ENCODE measurements at regions not wholly inside any gene's neighbourhood (a gene's known extent, or its start where the extent isn't known, plus 50 kb on each side); places are given as distances from the start of the nearest gene placed in this dataset.

DNA sequence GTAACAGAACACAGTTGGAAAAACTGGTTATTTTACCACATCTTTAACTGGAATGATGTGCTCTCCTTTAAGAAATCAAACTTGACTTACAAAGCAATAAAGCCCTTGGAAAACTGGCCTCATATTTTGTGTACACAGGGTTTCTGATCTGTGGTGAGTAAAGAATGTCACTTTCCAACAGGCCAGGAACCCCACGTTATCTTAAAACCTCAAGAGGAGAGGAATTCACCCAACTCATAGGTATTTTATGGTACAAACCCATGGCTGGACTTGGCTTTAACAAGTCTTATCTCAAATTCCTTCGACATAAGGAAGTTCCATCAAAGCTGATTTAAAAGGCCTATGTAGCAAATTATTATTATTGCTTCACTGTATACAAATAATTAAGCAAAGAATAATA lies 1735.1 kb downstream of the PCDH7 start:
- DNase-seq (no peak), ATAC-seq (no peak)
- Histone ChIP-seq H3K27ac (no peak overlapping the region), H3K4me3 (no peak overlapping the region), H3K9me3 (no peaks in the 10 kb centered on the region), H3K4me1 (no peaks in the 10 kb centered on the region), H3K27me3 (no peaks in the 10 kb centered on the region), H3K36me3 (no peaks in the 10 kb centered on the region)
- intact Hi-C loops (cut with DNase I; ENCODE audit: low total_unique reads), result no loop called here
- in situ Hi-C loops (cut with MboI; ENCODE audit: low sequenced_read_pairs in 4 of 4), result no loop called here
- no peak for TF ChIP-seq POLR2A (IDR thresholded peaks at IDR 0.05)
- TF ChIP-seq, protein P1, sequence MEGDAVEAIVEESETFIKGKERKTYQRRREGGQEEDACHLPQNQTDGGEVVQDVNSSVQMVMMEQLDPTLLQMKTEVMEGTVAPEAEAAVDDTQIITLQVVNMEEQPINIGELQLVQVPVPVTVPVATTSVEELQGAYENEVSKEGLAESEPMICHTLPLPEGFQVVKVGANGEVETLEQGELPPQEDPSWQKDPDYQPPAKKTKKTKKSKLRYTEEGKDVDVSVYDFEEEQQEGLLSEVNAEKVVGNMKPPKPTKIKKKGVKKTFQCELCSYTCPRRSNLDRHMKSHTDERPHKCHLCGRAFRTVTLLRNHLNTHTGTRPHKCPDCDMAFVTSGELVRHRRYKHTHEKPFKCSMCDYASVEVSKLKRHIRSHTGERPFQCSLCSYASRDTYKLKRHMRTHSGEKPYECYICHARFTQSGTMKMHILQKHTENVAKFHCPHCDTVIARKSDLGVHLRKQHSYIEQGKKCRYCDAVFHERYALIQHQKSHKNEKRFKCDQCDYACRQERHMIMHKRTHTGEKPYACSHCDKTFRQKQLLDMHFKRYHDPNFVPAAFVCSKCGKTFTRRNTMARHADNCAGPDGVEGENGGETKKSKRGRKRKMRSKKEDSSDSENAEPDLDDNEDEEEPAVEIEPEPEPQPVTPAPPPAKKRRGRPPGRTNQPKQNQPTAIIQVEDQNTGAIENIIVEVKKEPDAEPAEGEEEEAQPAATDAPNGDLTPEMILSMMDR (IDR thresholded peaks at IDR 0.05 in 4 of 5, conservative IDR thresholded peaks at IDR 0.05 in 1 of 5), result no peak

DNA sequence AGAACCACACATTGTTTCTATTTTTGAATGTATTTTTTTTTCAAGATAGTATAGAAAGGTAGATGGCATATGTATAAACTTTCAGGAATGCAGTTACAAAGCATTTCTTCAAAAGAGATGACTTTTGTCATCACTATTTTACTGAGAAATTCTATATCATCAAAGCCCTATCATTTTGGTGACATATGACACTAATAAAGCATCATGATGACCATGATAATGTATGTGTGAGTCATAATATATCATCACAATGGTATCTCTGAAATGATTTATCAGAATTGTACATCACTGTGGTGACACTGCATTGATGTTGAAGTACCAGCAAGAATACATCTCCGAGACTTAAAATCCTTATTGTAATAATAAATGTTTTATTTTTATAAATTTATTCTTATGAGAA lies 1740.8 kb downstream of the PCDH7 start:
- TF ChIP-seq, protein P1 (IDR thresholded peaks at IDR 0.05 in 4 of 5, conservative IDR thresholded peaks at IDR 0.05 in 1 of 5), result no peak
- TF ChIP-seq POLR2A (IDR thresholded peaks at IDR 0.05), result no peak
- Histone ChIP-seq H3K4me3 (no peak overlapping the region), H3K4me1 (no peaks in the 10 kb centered on the region), H3K27ac (no peak overlapping the region), H3K36me3 (no peaks in the 10 kb centered on the region), H3K27me3 (no peaks in the 10 kb centered on the region), H3K9me3 (no peaks in the 10 kb centered on the region)
- intact Hi-C loops (cut with DNase I; ENCODE audit: low total_unique reads) (no loop called here), in situ Hi-C loops (cut with MboI; ENCODE audit: low sequenced_read_pairs in 4 of 4) (no loop called here)
- DNase-seq (no peak), ATAC-seq (no peak)

DNA sequence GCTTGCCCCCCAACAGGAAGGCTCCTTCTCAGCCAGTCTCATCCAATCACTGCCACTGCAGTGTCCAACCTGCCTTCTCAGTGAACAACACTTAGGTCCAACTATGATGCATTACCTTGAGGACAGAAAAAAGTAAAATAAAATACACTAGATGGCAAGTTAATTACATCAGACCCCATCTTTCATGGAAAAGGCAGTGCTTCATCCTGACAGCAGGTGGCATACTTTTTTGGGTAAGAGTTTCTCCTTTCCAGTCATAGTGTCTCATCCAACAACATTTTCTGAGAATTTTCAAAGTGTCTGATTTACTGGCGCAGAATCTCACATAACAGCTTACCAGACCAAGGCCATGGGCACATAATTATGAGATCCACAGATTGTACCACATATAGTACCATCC lies 1742.8 kb downstream of the PCDH7 start:
- in situ Hi-C loops (cut with MboI; ENCODE audit: low sequenced_read_pairs in 4 of 4), result no loop called here

DNA sequence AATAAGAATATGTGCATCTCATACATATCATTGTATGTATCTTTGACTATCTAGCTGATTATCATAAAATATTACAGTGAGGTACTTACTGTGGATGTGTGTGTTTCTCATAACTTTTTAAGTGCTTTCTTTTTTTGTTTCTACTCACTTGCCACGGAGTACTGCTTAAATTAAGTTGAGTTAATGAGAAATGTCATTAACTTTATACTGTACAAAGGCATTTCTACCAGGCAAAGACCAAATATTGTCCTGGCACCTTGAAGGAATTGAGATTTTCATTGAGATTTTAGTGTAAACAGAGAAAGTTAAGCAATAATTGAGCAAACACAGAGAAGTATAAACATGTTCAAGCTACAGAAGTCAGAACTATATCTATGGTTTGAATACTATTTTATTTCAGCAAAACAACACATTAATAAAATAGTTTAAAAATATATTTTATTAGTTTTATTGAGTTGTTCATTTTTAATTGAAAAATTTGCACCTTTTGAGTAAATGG lies 1750.0 kb downstream of the PCDH7 start:
- no peaks in the 10 kb centered on the region for H3K36me3 ChIP-seq
- H3K27me3 ChIP-seq, result no peaks in the 10 kb centered on the region
- DNase-seq (no peak), ATAC-seq (no peak)
- H3K4me1 ChIP-seq, result no peaks in the 10 kb centered on the region
- H3K27ac ChIP-seq, result no peak overlapping the region
- intact Hi-C loops (cut with DNase I; ENCODE audit: low total_unique reads), result no loop called here
- in situ Hi-C loops (cut with MboI; ENCODE audit: low sequenced_read_pairs in 4 of 4), result no loop called here
- no peaks in the 10 kb centered on the region for H3K9me3 ChIP-seq
- no peak overlapping the region for H3K4me3 ChIP-seq
- TF ChIP-seq POLR2A (IDR thresholded peaks at IDR 0.05), result no peak
- TF ChIP-seq, protein P1 (IDR thresholded peaks at IDR 0.05 in 4 of 5, conservative IDR thresholded peaks at IDR 0.05 in 1 of 5), result no peak

More for the DNA sequence above, 1742.8 kb downstream of the PCDH7 start:
- Histone ChIP-seq H3K36me3 (no peaks in the 10 kb centered on the region), H3K27ac (no peak overlapping the region), H3K9me3 (no peaks in the 10 kb centered on the region), H3K4me3 (no peak overlapping the region), H3K4me1 (no peaks in the 10 kb centered on the region), H3K27me3 (no peaks in the 10 kb centered on the region)
- TF ChIP-seq, protein P1 (IDR thresholded peaks at IDR 0.05 in 4 of 5, conservative IDR thresholded peaks at IDR 0.05 in 1 of 5), result no peak
- TF ChIP-seq POLR2A (IDR thresholded peaks at IDR 0.05), result no peak
- no peak for DNase-seq
- no peak for ATAC-seq
- intact Hi-C loops (cut with DNase I; ENCODE audit: low total_unique reads), result no loop called here

DNA sequence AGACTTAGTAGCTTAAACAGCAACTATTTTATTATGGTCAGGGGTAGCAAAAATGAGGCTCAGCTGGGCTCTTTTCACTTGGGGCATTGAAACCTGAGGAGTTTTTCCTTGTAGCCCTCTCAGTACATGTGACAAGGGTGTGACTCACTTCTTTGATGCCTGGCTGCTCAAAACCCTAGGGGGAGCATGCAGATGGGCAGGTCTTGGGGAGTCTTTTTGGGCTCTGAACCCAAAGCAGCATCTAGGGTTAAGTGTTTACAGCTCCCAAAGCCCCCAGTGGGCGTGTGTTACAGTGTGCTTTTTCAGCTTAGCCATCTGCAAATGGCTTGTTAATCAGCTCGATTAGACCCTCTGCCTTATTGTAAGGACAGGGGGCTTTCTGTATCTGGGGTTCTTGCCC lies 1752.7 kb downstream of the PCDH7 start:
- intact Hi-C loops (cut with DNase I; ENCODE audit: low total_unique reads) (no loop called here), in situ Hi-C loops (cut with MboI; ENCODE audit: low sequenced_read_pairs in 4 of 4) (no loop called here)
- DNase-seq (no peak), ATAC-seq (no peak)
- Histone ChIP-seq H3K27ac (no peak overlapping the region), H3K4me1 (no peaks in the 10 kb centered on the region), H3K4me3 (no peak overlapping the region), H3K27me3 (no peaks in the 10 kb centered on the region), H3K9me3 (no peaks in the 10 kb centered on the region), H3K36me3 (no peaks in the 10 kb centered on the region)
- TF ChIP-seq, protein P1 (IDR thresholded peaks at IDR 0.05 in 4 of 5, conservative IDR thresholded peaks at IDR 0.05 in 1 of 5), result no peak
- no peak for TF ChIP-seq POLR2A (IDR thresholded peaks at IDR 0.05)
